GM12865 (cell line): ENCODE measurements at regions not wholly inside any gene's neighbourhood (a gene's known extent, or its start where the extent isn't known, plus 50 kb on each side); places are given as distances from the start of the nearest gene placed in this dataset.

Experiments used
- DNase-seq: peaks from one replicate; pipeline ENCODE4 v3.0.0; 2010; ENCODE audit warnings: low read depth
- H3K4me3 ChIP-seq: 2 replicates; pipeline ENCODE4 v1.5.1; 2011; ENCODE audit warnings: mild to moderate bottlenecking, low read depth, low read length, control low read depth
- TF ChIP-seq, protein P1 (sequence below): IDR thresholded peaks from 2 replicates; pipeline ENCODE4 v1.5.1; 2011; ENCODE audit warnings: low read length, control low read depth, low read depth, inconsistent platforms; ENCODE audit not compliant: insufficient read depth; ENCODE audit errors: missing control alignments

DNA sequence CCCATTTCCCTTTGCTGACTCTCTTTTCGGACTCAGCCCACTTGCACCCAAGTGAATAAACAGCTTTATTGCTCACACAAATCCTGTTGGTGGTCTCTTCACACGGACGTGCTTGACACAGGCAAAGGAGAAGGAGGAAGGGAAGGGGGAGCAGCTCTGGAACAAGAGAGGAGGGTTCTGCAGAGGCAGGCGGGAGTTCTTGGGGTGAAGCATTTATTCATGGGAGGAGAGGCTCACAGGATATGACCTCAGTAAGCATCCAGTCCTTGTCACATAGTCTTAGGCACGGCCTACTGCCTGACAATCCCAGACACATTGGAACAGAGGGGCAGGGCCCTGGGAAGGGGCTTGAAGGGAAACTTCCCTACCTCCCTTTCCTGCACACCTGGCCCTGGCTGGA, 171.7 kb upstream of the HS6ST1 start:
- DNase-seq = no peak
- TF ChIP-seq, protein P1, sequence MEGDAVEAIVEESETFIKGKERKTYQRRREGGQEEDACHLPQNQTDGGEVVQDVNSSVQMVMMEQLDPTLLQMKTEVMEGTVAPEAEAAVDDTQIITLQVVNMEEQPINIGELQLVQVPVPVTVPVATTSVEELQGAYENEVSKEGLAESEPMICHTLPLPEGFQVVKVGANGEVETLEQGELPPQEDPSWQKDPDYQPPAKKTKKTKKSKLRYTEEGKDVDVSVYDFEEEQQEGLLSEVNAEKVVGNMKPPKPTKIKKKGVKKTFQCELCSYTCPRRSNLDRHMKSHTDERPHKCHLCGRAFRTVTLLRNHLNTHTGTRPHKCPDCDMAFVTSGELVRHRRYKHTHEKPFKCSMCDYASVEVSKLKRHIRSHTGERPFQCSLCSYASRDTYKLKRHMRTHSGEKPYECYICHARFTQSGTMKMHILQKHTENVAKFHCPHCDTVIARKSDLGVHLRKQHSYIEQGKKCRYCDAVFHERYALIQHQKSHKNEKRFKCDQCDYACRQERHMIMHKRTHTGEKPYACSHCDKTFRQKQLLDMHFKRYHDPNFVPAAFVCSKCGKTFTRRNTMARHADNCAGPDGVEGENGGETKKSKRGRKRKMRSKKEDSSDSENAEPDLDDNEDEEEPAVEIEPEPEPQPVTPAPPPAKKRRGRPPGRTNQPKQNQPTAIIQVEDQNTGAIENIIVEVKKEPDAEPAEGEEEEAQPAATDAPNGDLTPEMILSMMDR = no peak
- H3K4me3 ChIP-seq = no peak overlapping the region

DNA sequence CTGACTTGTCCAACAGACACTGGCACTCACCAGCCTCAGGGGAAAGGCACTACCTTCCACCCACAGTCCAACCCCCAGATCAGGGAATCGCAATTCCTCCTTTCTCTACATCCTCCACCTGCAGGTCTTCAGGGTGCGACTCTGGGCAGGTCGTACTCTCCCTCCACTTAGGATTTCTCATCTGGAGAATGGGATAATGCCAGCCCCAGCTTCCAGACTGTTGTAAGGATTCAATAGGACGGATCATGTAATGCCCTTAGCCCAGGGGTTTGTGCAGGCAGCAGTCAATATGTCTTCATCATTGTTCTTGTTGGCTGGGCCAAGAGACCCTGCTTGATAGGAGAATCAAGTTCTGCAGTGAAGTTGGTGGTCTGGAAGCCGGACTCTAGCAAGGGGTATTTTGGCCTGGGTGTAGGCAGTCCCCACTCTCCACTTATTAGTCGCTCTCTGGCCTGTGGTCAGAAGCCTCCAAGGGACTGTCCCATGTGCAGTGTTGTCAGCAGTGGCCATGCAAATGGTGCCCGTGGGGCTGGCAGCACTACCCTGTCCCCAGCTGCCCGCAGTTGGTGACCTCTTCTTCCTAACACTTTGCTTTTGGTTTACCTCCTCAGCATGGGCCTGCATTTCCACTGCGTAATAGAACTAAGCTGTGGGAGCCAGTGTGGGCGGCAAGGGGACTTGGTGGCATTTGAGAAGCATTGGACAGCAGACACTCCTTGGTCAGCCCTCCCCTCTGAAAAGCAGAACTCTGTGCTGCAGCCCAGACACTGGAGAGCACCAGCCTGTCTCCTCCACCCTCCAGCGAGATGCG, 172.4 kb upstream of the HS6ST1 start:
- TF ChIP-seq, protein P1 = no peak
- no peak for DNase-seq
- no peak overlapping the region for H3K4me3 ChIP-seq

DNA sequence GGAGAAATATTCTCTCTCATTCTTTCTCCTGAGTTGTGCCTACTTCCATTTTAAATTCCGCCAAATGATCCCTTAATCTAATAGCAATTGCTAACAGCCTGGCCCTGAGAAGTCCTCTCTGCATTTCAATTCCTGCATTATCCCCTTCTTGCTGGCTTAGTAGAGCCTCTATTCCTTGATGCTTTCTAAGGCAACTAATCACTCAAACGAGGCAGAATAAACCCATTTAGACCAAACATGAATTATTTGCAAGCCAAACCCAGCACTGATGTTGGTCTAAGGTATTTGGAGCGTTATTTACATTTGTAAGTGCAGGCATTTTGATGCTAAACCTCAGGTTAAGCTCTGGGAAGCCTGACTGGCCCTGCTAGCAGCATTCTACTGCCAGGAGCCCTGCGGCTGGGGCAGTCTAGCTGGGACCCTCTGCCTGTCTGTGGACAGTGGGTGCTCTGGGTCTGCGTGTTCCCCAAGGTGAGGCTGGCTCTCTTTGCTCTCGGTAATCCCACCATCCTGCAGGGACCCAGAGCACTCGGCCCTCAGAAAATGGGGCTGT, 173.1 kb upstream of the HS6ST1 start:
- TF ChIP-seq, protein P1 = no peak
- no peak overlapping the region for H3K4me3 ChIP-seq
- no peak for DNase-seq

DNA sequence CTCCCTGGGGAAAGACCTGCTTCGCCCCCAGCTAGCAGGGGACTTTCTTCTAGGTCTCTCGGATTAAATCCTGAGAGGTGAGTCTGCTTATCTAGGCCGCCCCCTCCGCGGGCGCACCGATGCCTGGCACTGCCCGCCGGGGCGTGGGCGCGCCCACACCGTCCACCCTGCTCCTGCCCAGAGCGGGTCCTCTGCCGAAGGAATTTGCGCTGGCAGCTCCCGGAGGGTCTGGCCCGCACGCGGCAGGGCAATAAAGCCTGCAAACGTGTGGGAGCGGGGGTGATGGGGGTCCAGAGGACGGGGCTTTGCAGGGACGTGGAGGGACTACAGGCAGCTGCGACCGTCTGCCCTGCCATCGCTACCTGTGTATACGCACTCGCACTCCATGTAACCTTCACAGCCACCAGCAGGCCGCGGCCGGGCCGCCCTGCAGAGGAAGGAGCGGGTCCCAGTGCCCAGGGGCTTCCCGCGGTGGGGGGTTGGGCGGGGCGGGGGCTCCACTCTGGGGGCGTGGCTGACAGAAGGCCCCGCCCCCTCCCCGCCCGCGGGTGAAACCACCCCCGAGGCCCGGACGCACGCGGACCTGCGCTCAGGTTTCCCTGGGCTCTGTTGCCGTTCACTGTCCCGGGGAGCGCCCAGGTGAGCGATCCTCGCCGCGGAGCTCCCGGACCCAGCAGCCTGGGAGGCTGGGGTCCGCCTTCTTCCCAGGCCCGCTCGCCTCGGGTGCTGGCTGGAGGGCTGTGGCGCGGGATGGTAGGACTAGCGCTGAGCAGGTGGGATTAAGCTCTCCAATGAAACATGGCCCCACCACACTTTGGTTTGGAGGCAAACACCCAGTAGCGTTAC, 174.5 kb upstream of the HS6ST1 start:
- TF ChIP-seq, protein P1 = no peak
- H3K4me3 ChIP-seq = no peak overlapping the region
- no peak for DNase-seq

DNA sequence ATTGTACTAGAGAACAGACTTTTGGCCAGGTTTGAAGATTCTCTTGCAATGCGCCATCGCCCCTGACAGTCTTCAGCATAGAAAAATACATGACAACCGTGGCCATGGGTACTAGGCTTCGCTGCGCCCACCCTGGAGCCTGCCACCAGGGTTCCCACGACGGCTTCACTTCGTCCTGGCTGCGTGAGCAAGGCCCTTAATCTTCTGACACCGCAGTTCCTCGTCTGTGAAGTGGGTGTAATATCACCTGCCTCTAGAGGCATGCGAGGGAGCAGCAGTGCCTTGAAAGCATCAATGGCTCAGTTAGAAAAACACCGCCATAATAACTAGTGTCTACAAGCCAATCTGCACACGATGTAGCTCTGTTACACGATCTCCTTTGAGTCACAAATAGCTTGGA, 175.2 kb upstream of the HS6ST1 start:
- no peak for DNase-seq
- no peak overlapping the region for H3K4me3 ChIP-seq
- TF ChIP-seq, protein P1 = no peak

DNA sequence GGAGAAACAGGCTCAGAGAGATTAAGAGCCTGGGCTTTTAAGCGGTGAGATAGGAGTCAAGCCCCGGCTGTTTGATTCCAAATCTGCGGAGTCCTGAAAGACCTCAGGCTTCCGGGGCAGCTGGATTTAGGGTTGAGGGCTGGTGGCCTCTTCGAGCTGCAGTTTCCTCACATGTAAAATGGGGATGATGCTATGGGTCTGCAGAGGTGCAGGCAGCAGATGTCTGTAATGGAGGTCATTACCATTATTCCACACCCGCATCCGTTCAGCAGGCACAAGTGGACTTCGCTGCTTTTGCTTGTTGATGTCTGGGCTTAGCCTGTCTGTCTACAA, 175.6 kb upstream of the HS6ST1 start:
- TF ChIP-seq, protein P1 = no peak
- no peak for DNase-seq

More for the DNA sequence above, 175.6 kb upstream of the HS6ST1 start:
- no peak overlapping the region for H3K4me3 ChIP-seq
